Kidney (tissue), 13 donors: ENCODE measurements at regions not wholly inside any gene's neighbourhood (a gene's known extent, or its start where the extent isn't known, plus 50 kb on each side); places are given as distances from the start of the nearest gene placed in this dataset.
"Not testable (repeated sequence)": the region's sequence is repeated elsewhere in the genome, so short reads cannot be mapped to it uniquely, and the experiment has no call there.

ENCODE experiments used
- DNase-seq, 5 donors: peaks; one replicate each; pipeline ENCODE4 v3.0.0-alpha.2; 2013 to 2020
- FAIRE-seq: peaks from 2 replicates; lab custom pipeline; 2012; peaks lifted over from hg19 to GRCh38; lab: Jason Lieb, UNC
- H3K27ac ChIP-seq, 2 donors: one replicate each; pipeline ENCODE4 v1.7.0; 2013; ENCODE audit warnings: low read depth in 2 of 2, low read length in 2 of 2, inconsistent platforms in 1 of 2
- H3K27me3 ChIP-seq: one replicate; pipeline ENCODE4 v1.7.1; 2013; ENCODE audit warnings: low read length, inconsistent platforms; ENCODE audit not compliant: control insufficient read depth, insufficient read depth
- H3K36me3 ChIP-seq, 3 donors: one replicate each; pipeline versions ENCODE4 v1.7.0 to v1.7.1; 2013; ENCODE audit warnings: low read length in 3 of 3, control low read depth in 1 of 3, inconsistent platforms in 1 of 3; ENCODE audit not compliant: insufficient read depth in 3 of 3, control insufficient read depth in 2 of 3
- H3K4me1 ChIP-seq, 3 donors: one replicate each; pipeline versions ENCODE4 v1.7.0 to v1.7.1; 2013; ENCODE audit warnings: low read length in 3 of 3, inconsistent platforms in 1 of 3, low read depth in 1 of 3; ENCODE audit not compliant: control insufficient read depth in 2 of 3, insufficient read depth in 2 of 3
- H3K4me3 ChIP-seq, 3 donors: one replicate each; pipeline versions ENCODE4 v1.7.0 to v1.8.1; 2013; ENCODE audit warnings: low read length in 3 of 3, control low read depth in 1 of 3, inconsistent platforms in 1 of 3
- H3K9ac ChIP-seq, 3 donors: one replicate each; pipeline versions ENCODE4 v1.7.0 to v1.7.1; 2013; ENCODE audit warnings: low read length in 3 of 3, control low read depth in 1 of 3, inconsistent platforms in 1 of 3
- H3K9me3 ChIP-seq, 3 donors: one replicate each; pipeline versions ENCODE4 v1.7.0 to v1.7.1; 2013; ENCODE audit warnings: low read length in 3 of 3, control low read depth in 1 of 3, inconsistent platforms in 1 of 3; ENCODE audit not compliant: control insufficient read depth in 2 of 3, insufficient read depth in 1 of 3
- CTCF ChIP-seq: IDR thresholded peaks from 3 replicates; pipeline ENCODE4 v1.5.1; 2012; ENCODE audit warnings: mild to moderate bottlenecking, moderate library complexity, borderline replicate concordance; ENCODE audit not compliant: insufficient read depth; ENCODE audit errors: extremely low read depth
- intact Hi-C: fragments of 100-400 bp; cut with DNase I; formaldehyde crosslinking; loops from one replicate; pipeline ENCODE4 v1.11.1; 2022
- donor health status: control.
- donor health status: control.
- donor health status: control.
- donor health status: control.
- donor health status: control.
- donor health status: DM: yes; HTN: yes; CAD: no.
- donor health status: Normal renal cell carcinoma (clear cell type).

GRCh38 chr15:91652610-91653207 lies 200.8 kb upstream of the SLCO3A1 start:
- no peaks in the 10 kb centered on the region for H3K9me3 ChIP-seq
- TF ChIP-seq CTCF = no peak
- FAIRE-seq (no peak), DNase-seq (no peak)
- intact Hi-C loops = no loop called here
- H3K9ac ChIP-seq = no peak overlapping the region
- H3K4me3 ChIP-seq = no peak overlapping the region
- H3K27me3 ChIP-seq = no peaks in the 10 kb centered on the region
- H3K4me1 ChIP-seq = no peaks in the 10 kb centered on the region
- H3K27ac ChIP-seq = no peak overlapping the region
- H3K36me3 ChIP-seq = no peaks in the 10 kb centered on the region

GRCh38 chr15:91655563-91656290 lies 197.8 kb upstream of the SLCO3A1 start:
- H3K36me3 ChIP-seq, intact Hi-C loops, FAIRE-seq, H3K4me3 ChIP-seq, H3K27ac ChIP-seq, H3K9ac ChIP-seq, H3K27me3 ChIP-seq, DNase-seq, H3K4me1 ChIP-seq, H3K9me3 ChIP-seq: not testable (repeated sequence)

- Histone ChIP-seq H3K9ac (no peak overlapping the region), H3K27me3 (no peaks in the 10 kb centered on the region), H3K4me3 (no peak overlapping the region), H3K27ac (no peak overlapping the region), H3K4me1 (no peaks in the 10 kb centered on the region), H3K9me3 (no peaks in the 10 kb centered on the region), H3K36me3 (no peaks in the 10 kb centered on the region)
- no peak for TF ChIP-seq CTCF
- intact Hi-C loops = no loop called here
- FAIRE-seq = no peak
- no peak for DNase-seq
Observed at GRCh38 chr15:91660174-91660649, 193.3 kb upstream of the SLCO3A1 start.

GRCh38 chr15:91664224-91664836 lies 189.2 kb upstream of the SLCO3A1 start:
- no peaks in the 10 kb centered on the region for H3K9me3 ChIP-seq
- intact Hi-C loops = no loop called here
- no peak overlapping the region for H3K9ac ChIP-seq

More at GRCh38 chr15:91664224-91664836, 189.2 kb upstream of the SLCO3A1 start:
- Histone ChIP-seq H3K4me3 (no peak overlapping the region), H3K27me3 (no peaks in the 10 kb centered on the region), H3K36me3 (no peaks in the 10 kb centered on the region), H3K27ac (no peak overlapping the region), H3K4me1 (no peaks in the 10 kb centered on the region)
- DNase-seq (no peak), FAIRE-seq (no peak)
- no peak for TF ChIP-seq CTCF
